H9 (cell line): ENCODE measurements at regions not wholly inside any gene's neighbourhood (a gene's known extent, or its start where the extent isn't known, plus 50 kb on each side); places are given as distances from the start of the nearest gene placed in this dataset.

Source experiments
- DNase-seq: peaks from one replicate; pipeline ENCODE4 v3.0.0-alpha.2; 2017
- H2AFZ ChIP-seq: one replicate; pipeline ENCODE4 v1.6.1; 2013; ENCODE audit warnings: mild to moderate bottlenecking, low read length, control low read depth, moderate library complexity
- H2AK5ac ChIP-seq: 2 replicates; pipeline ENCODE4 v1.6.1; 2013; ENCODE audit warnings: low read length, control low read depth, mixed read lengths; ENCODE audit not compliant: insufficient read length
- H2BK120ac ChIP-seq: one replicate; pipeline ENCODE4 v1.6.1; 2013; ENCODE audit warnings: low read depth, mild to moderate bottlenecking, low read length, control low read depth, inconsistent platforms; ENCODE audit not compliant: poor library complexity, severe bottlenecking
- H2BK12ac ChIP-seq: 2 replicates; pipeline ENCODE4 v1.6.1; 2013; ENCODE audit warnings: low read length, control low read depth, mixed read lengths, low read depth; ENCODE audit not compliant: insufficient read length
- H2BK15ac ChIP-seq: 2 replicates; pipeline ENCODE4 v1.6.1; 2013; ENCODE audit warnings: low read depth, low read length, control low read depth
- H2BK20ac ChIP-seq: one replicate; pipeline ENCODE4 v1.6.1; 2013; ENCODE audit warnings: low read depth, mild to moderate bottlenecking, low read length, control low read depth, inconsistent platforms; ENCODE audit not compliant: poor library complexity, severe bottlenecking
- H2BK5ac ChIP-seq: 2 replicates; pipeline ENCODE4 v1.6.1; 2013; ENCODE audit warnings: low read length, control low read depth, mixed read lengths; ENCODE audit not compliant: insufficient read length
- H3K14ac ChIP-seq: 2 replicates; pipeline ENCODE4 v1.6.1; 2013; ENCODE audit warnings: low read length, control low read depth; ENCODE audit not compliant: insufficient read depth
- H3K18ac ChIP-seq: 2 replicates; pipeline ENCODE4 v1.6.1; 2013; ENCODE audit warnings: low read depth, mild to moderate bottlenecking, mixed read lengths, low read length, control low read depth; ENCODE audit not compliant: insufficient read length
- H3K23ac ChIP-seq: 2 replicates; pipeline ENCODE4 v1.6.1; 2013; ENCODE audit warnings: low read length, control low read depth, mixed read lengths, low read depth; ENCODE audit not compliant: insufficient read length
- H3K23me2 ChIP-seq: 2 replicates; pipeline ENCODE4 v1.6.1; 2013; ENCODE audit warnings: low read depth, mild to moderate bottlenecking, mixed read lengths, low read length, control low read depth; ENCODE audit not compliant: insufficient read length, poor library complexity, severe bottlenecking
- H3K27ac ChIP-seq: 2 replicates; pipeline ENCODE4 v1.5.1; 2013; ENCODE audit warnings: low read length, control low read depth, mixed read lengths, low read depth; ENCODE audit not compliant: insufficient read length
- H3K27me3 ChIP-seq: 2 replicates; pipeline ENCODE4 v1.6.1; 2013; ENCODE audit warnings: low read length, control low read depth, inconsistent platforms; ENCODE audit not compliant: insufficient read depth
- H3K4ac ChIP-seq: 2 replicates; pipeline ENCODE4 v1.6.1; 2013; ENCODE audit warnings: low read depth, mild to moderate bottlenecking, control low read depth, inconsistent platforms, low read length, moderate library complexity
- H3K4me1 ChIP-seq: 2 replicates; pipeline ENCODE4 v1.6.1; 2013; ENCODE audit warnings: low read length, control low read depth, inconsistent platforms; ENCODE audit not compliant: insufficient read depth
- H3K4me2 ChIP-seq: 2 replicates; pipeline ENCODE4 v1.6.1; 2013; ENCODE audit warnings: low read length, control low read depth, mixed read lengths; ENCODE audit not compliant: insufficient read length, insufficient read depth
- H3K56ac ChIP-seq: 2 replicates; pipeline ENCODE4 v1.6.1; 2013; ENCODE audit warnings: low read depth, mild to moderate bottlenecking, mixed read lengths, low read length, control low read depth; ENCODE audit not compliant: insufficient read length
- H3K79me1 ChIP-seq: 2 replicates; pipeline ENCODE4 v1.6.1; 2013; ENCODE audit warnings: low read depth, mild to moderate bottlenecking, moderate library complexity, low read length, control low read depth, inconsistent platforms; ENCODE audit not compliant: insufficient read depth, poor library complexity, severe bottlenecking
- H3K79me2 ChIP-seq: 2 replicates; pipeline ENCODE4 v1.6.1; 2013; ENCODE audit warnings: low read length, control low read depth, inconsistent platforms; ENCODE audit not compliant: insufficient read depth
- H3K9ac ChIP-seq: 2 replicates; pipeline ENCODE4 v1.6.1; 2013; ENCODE audit warnings: low read length, control low read depth, mixed read lengths; ENCODE audit not compliant: insufficient read length; ENCODE audit errors: extremely low read depth
- H3K9me3 ChIP-seq: one replicate; pipeline ENCODE4 v1.6.1; 2013; ENCODE audit warnings: low read depth, low read length, inconsistent platforms; ENCODE audit not compliant: control insufficient read depth
- H3T11ph ChIP-seq: one replicate; pipeline ENCODE4 v1.6.1; 2013; ENCODE audit warnings: mild to moderate bottlenecking, low read length, control low read depth, inconsistent platforms
- H4K20me1 ChIP-seq: one replicate; pipeline ENCODE4 v1.6.1; 2013; ENCODE audit not compliant: control insufficient read depth, insufficient read length, insufficient read depth
- H4K5ac ChIP-seq: 2 replicates; pipeline ENCODE4 v1.6.1; 2013; ENCODE audit warnings: low read depth, mild to moderate bottlenecking, mixed read lengths, low read length, control low read depth; ENCODE audit not compliant: insufficient read length
- H4K8ac ChIP-seq: replicated peaks from 2 replicates; pipeline ENCODE4 v1.6.1; 2013; ENCODE audit warnings: low read length, control low read depth, mixed read lengths, low read depth; ENCODE audit not compliant: insufficient read length
- H4K91ac ChIP-seq: 2 replicates; pipeline ENCODE4 v1.6.1; 2013; ENCODE audit warnings: low read depth, mild to moderate bottlenecking, moderate library complexity, mixed read lengths, low read length, control low read depth; ENCODE audit not compliant: insufficient read length
- H3K27ac Mint-ChIP-seq, 3 experiments: 2 replicates in 2 of 3; 3 replicates in 1 of 3; pipeline ENCODE4 v1.8.0; 2020 to 2021; ENCODE audit warnings: mixed read lengths in 3 of 3, mild to moderate bottlenecking in 1 of 3, moderate library complexity in 1 of 3
- H3K27me3 Mint-ChIP-seq: 2 replicates; pipeline ENCODE4 v1.8.0; 2021; ENCODE audit warnings: low read depth, mild to moderate bottlenecking, moderate library complexity, mixed read lengths
- H3K36me3 Mint-ChIP-seq, 3 experiments: 2 replicates in 2 of 3; 3 replicates in 1 of 3; pipeline ENCODE4 v1.8.0; 2020 to 2021; ENCODE audit warnings: low read depth in 3 of 3, mixed read lengths in 3 of 3; ENCODE audit not compliant: insufficient read depth in 1 of 3
- H3K4me1 Mint-ChIP-seq, 2 experiments: 2 replicates each; pipeline ENCODE4 v1.8.0; 2020; ENCODE audit warnings: mixed read lengths in 2 of 2
- H3K4me3 Mint-ChIP-seq, 2 experiments: 2 replicates in 1 of 2; 3 replicates in 1 of 2; pipeline ENCODE4 v1.8.0; 2020 to 2021; ENCODE audit warnings: mild to moderate bottlenecking in 2 of 2, mixed read lengths in 2 of 2, moderate library complexity in 1 of 2
- H3K9me3 Mint-ChIP-seq, 2 experiments: 2 replicates in 1 of 2; 3 replicates in 1 of 2; pipeline ENCODE4 v1.8.0; 2020; ENCODE audit warnings: mild to moderate bottlenecking in 2 of 2, mixed read lengths in 2 of 2, moderate library complexity in 1 of 2
- WGBS: extraction: QIAGEN DNeasy Blood & Tissue Kit; methylation state at CpG from one replicate; pipeline ENCODE4 v1.1.7; 2013; ENCODE audit warnings: missing lambda C conversion rate, low lambda C conversion rate, mixed read lengths; ENCODE audit not compliant: insufficient read length; ENCODE audit errors: extremely low coverage; 5-methylcytosine and 5-hydroxymethylcytosine counted together
- TF ChIP-seq, protein P1 (sequence below): fragments of 200-600 bp; sonication (generic); conservative IDR thresholded peaks from 3 replicates; pipeline ENCODE4 v1.8.0; 2021; ENCODE audit warnings: antibody characterized with exemption, mild to moderate bottlenecking

DNA sequence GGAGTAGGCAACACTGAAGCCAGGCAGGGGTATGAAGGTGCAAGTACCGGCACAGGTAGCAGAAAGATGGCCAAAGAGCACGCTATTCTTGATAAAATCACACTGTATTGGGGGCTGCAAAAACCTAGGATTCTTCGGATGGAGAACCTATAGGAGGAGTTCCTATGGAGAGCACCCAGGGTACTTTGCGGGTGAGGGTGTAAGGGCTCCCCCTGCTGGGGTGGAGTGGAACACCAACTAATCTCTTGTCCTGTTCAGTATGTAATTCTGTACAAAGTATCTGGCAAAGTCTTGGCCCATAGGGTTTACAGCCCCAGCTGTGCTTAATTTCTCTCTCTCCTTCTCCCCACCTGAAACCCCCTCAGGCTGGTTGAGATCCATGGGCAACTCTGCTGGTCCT lies 393.1 kb upstream of the ASIC2 start:
- H2BK20ac ChIP-seq: no peak overlapping the region
- no peak overlapping the region for H3K14ac ChIP-seq
- H4K91ac ChIP-seq: no peak overlapping the region
- H3K18ac ChIP-seq: no peak overlapping the region
- H3K4me1 ChIP-seq: no peaks in the 10 kb centered on the region
- H3K27me3 ChIP-seq: peaks cover 2% of the 10 kb centered on the region; the same call in 1 of the 2 replicates
- H3K79me2 ChIP-seq: no peaks in the 10 kb centered on the region
- H2BK12ac ChIP-seq: no peak overlapping the region
- no peak overlapping the region for H3T11ph ChIP-seq
- no peak overlapping the region for H4K8ac ChIP-seq
- H3K4me1 Mint-ChIP-seq: no peaks in the 10 kb centered on the region
- no peak overlapping the region for H2BK120ac ChIP-seq
- no peaks in the 10 kb centered on the region for H3K9me3 ChIP-seq
- no peak overlapping the region for H3K4ac ChIP-seq
- no peak overlapping the region for H2BK15ac ChIP-seq
- H3K4me3 Mint-ChIP-seq: no peak overlapping the region
- TF ChIP-seq, protein P1, sequence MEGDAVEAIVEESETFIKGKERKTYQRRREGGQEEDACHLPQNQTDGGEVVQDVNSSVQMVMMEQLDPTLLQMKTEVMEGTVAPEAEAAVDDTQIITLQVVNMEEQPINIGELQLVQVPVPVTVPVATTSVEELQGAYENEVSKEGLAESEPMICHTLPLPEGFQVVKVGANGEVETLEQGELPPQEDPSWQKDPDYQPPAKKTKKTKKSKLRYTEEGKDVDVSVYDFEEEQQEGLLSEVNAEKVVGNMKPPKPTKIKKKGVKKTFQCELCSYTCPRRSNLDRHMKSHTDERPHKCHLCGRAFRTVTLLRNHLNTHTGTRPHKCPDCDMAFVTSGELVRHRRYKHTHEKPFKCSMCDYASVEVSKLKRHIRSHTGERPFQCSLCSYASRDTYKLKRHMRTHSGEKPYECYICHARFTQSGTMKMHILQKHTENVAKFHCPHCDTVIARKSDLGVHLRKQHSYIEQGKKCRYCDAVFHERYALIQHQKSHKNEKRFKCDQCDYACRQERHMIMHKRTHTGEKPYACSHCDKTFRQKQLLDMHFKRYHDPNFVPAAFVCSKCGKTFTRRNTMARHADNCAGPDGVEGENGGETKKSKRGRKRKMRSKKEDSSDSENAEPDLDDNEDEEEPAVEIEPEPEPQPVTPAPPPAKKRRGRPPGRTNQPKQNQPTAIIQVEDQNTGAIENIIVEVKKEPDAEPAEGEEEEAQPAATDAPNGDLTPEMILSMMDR: peak; percentile 73
- no peak overlapping the region for H3K9ac ChIP-seq
- H3K9me3 Mint-ChIP-seq: peaks cover 2 to 5% of the 10 kb centered on the region in 2 experiments; a peak in 3 of 5 replicates
- no peaks in the 10 kb centered on the region for H3K79me1 ChIP-seq
- no peak overlapping the region for H3K4me2 ChIP-seq
- H3K27ac Mint-ChIP-seq: no peak overlapping the region; a peak in 1 of 7 replicates
- peaks cover 0 to 5% (median 2%) of the 10 kb centered on the region in 3 experiments; a peak in 1 of 7 replicates for H3K36me3 Mint-ChIP-seq
- H2BK5ac ChIP-seq: no peak overlapping the region
- H3K56ac ChIP-seq: no peak overlapping the region
- no CpG with 5 or more reads among the region's 4 CpGs for WGBS
- no peak overlapping the region for H2AK5ac ChIP-seq
- peak; percentile 55 for DNase-seq
- no peaks in the 10 kb centered on the region for H4K20me1 ChIP-seq
- no peak overlapping the region for H3K27ac ChIP-seq
- no peaks in the 10 kb centered on the region for H3K23me2 ChIP-seq
- H4K5ac ChIP-seq: no peak overlapping the region
- H3K23ac ChIP-seq: no peak overlapping the region
- peaks cover 6% of the 10 kb centered on the region for H3K27me3 Mint-ChIP-seq
- no peak overlapping the region for H2AFZ ChIP-seq
